Ammon's horn (tissue), 1 donor: ENCODE measurements at regions not wholly inside any gene's neighbourhood (a gene's known extent, or its start where the extent isn't known, plus 50 kb on each side); places are given as distances from the start of the nearest gene placed in this dataset.
"Not testable (repeated sequence)": the region's sequence is repeated elsewhere in the genome, so short reads cannot be mapped to it uniquely, and the experiment has no call there.

Source experiments
- DNase-seq: peaks from one replicate; pipeline ENCODE4 v3.0.0-alpha.2; 2016; ENCODE audit warnings: low spot score

- no peak for DNase-seq
Observed at GRCh38 chr2:14752295-14752694, 119.8 kb downstream of the LRATD1 start.

DNA sequence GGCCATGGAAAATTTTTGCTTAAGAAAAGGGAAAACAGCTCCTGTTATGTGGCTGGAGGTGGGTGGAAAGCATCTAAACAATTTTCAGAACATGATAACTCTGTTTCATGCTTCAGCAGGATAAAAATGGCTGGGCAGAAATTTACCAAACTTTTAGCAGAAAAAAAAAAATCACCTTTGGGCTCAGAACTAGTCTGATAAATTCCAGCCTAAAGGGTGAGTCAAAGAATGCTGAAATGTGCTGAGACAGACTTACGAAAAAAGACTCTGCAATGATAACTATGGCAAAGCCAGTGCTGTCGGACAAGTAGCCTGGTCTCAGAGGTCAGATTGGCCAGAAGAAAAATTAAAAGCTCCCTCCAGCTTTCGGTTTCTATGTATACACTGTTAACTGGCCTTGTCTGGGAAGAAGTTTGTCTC, 123.6 kb downstream of the LRATD1 start:
- DNase-seq: no peak

DNA sequence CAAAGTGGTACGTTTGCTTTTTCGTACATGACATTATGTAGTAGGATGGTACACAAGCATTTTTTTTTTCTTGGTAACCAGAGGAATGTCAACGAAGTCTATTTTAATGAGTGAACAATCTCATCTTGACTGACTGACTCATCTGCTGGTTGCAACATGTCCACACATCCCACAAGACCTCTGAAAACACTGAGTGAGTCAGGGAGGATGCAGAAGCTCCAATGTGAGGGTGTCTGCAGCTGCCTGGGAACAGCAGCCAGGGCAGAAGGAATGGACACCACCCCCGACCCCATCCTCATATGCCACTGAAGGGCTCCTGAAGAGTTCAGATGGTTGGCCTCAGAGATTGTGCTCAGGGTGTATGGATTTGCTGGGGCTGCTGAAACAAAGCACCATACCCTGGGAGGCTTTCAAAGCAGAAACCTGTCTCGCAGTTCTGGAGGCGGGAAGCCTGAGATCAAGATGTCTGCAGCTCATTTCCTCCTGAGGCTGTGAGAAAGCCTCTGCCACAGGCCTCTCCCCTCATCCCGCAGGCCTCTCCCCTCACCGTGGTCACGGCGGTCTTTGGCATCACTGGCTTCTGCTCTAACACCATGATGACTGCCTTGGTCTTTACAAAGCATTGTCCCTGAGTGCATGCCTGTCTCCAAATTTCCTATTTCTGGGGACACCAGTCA, 124.6 kb downstream of the LRATD1 start:
- DNase-seq: peak; percentile 61

GRCh38 chr2:14759082-14759481, 126.6 kb downstream of the LRATD1 start:
- no peak for DNase-seq

GRCh38 chr2:14760169-14760568, 127.7 kb downstream of the LRATD1 start:
- DNase-seq: no peak

- peak; percentile 16 for DNase-seq
Observed at GRCh38 chr2:14761118-14761517, 128.6 kb downstream of the LRATD1 start.

- DNase-seq: no peak
Observed at GRCh38 chr2:14773696-14774095, 141.2 kb downstream of the LRATD1 start.

- no peak for DNase-seq
Observed at GRCh38 chr2:14774436-14774968, 142.0 kb downstream of the LRATD1 start.

DNA sequence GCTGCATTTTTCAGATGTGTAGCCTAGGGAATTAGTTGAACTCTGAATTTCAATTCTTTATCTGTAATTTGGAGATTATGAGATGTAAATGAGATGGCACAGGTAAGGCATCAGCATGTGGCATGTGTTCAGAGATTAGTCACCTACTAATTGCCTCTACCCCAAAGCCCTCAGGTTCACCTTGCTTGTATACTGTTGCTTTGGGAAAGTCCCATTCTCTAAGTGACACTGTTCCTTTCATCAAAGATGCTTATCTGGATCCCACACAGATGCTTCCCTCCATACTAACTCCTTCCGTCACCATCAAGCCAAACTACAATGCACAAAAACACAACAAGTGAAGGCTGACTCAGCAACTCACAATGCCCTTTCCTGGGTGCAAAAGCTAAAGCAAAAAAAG, 143.7 kb downstream of the LRATD1 start:
- DNase-seq: no peak

GRCh38 chr2:14778015-14778414, 145.5 kb downstream of the LRATD1 start:
- DNase-seq: no peak

GRCh38 chr2:14779252-14779651, 146.7 kb downstream of the LRATD1 start:
- no peak for DNase-seq

GRCh38 chr2:14781142-14781541, 148.6 kb downstream of the LRATD1 start:
- no peak for DNase-seq

- not testable (repeated sequence) for DNase-seq
Observed at GRCh38 chr2:14788814-14789213, 156.3 kb downstream of the LRATD1 start.

GRCh38 chr2:14790041-14790640, 157.6 kb downstream of the LRATD1 start:
- no peak for DNase-seq

GRCh38 chr2:14803994-14804393, 171.5 kb downstream of the LRATD1 start:
- DNase-seq: no peak

GRCh38 chr2:14804902-14805301, 172.4 kb downstream of the LRATD1 start:
- DNase-seq: no peak

DNA sequence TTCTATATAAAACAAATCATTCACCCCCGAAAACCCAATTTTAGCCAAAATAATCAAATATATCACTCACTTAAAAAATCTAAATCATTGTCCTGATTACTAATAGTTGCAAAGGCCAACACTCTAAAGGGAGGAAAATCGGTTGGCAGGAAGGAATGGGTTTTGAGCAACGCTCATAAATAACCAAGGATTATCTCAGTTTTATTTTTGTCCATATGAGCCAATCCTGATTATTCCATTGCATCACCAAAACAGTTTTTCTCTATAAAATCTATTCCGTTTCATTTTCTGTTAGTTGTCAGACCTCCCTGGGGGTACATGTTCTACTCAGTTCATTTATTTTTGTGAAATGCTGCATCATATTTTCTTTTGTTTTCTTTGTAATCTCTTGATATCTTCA, 174.1 kb downstream of the LRATD1 start:
- no peak for DNase-seq

GRCh38 chr2:14815201-14815600, 182.7 kb downstream of the LRATD1 start:
- DNase-seq: no peak

- DNase-seq: no peak
Observed at GRCh38 chr2:14816069-14817060, 183.8 kb downstream of the LRATD1 start.

DNA sequence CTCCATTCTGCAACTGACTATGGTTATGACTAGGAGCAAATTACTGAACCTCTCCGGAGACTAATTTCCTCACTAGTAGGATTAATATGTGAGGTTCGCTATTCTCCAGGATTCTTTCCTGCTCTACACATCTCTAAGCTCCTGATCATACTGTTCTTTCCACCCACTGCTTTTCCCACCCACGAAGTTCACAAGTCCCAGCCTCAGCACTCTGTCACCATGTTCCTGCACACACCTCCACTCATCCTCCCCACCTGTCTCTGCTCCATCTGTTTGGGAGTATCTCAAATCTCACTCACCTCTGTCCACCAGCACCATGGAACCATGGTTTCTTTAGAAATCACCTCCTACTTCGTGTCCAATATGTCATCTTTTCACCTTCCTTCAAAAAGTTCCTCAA, 185.3 kb downstream of the LRATD1 start:
- DNase-seq: peak; percentile 12

GRCh38 chr2:14826518-14826917, 194.0 kb downstream of the LRATD1 start:
- DNase-seq: no peak

DNA sequence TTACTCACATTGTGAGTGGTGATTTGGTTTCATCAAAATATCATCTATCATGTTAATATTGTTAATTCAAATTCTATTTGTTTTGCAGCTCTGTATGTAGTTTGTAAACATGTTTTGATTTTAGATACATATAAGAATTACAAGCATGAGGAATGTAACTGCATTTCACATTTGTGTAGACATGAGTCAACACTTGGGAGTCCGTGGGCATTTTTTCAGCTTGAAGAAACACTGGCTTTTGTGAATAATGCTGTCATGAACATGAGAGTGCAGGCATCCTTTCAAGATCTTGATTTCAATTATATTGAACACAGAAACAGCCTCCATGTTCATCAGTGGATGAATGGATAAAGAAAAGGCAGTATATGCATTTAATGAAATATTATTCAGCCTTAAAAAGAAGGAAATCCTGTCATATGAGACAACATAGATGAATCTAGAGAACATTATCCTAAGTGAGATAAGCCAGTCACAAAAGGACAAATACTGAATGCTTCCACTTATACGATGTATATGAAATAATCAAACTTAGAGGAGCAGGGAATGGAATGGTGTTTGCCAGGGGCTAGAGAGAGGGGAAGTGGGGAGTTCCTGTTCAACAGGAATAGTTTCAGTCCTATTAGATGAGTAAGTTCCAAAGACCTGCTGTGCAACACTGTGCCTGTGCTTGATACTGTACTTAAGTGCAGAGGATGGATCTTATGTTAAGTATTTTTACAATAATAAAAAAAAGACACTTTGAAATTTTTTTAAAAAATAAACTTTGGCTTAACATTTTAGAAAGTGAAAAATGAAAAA, 194.9 kb downstream of the LRATD1 start:
- no peak for DNase-seq
